Endothelial cell of umbilical vein (primary cell): ENCODE measurements at regions not wholly inside any gene's neighbourhood (a gene's known extent, or its start where the extent isn't known, plus 50 kb on each side); places are given as distances from the start of the nearest gene placed in this dataset.

Experiments used
- BruUV-seq: library from RNA; stranded (reverse); fragments of 400-500 nt; replicated peaks from 2 replicates; lab custom pipeline; 2021; lab: Mats Ljungman, UMichigan
- CTCF ChIA-PET: fragments of 300-600, 350-600 bp; sonication (Branson Sonifier 250); formaldehyde crosslinking; loops from one replicate; lab custom pipeline; 2021; ENCODE audit warnings: antibody characterized with exemption, inconsistent platforms; lab: Charles Lee
- POLR2A ChIA-PET: fragments of 300-600, 350-600 bp; sonication (Branson Sonifier 250); formaldehyde crosslinking; loops from one replicate; lab custom pipeline; 2021; ENCODE audit warnings: antibody characterized with exemption, inconsistent platforms; lab: Charles Lee
- DNase-seq: peaks from one replicate; pipeline ENCODE4 v3.0.0-alpha.2; 2011; ENCODE audit warnings: low read depth, low spot score
- FAIRE-seq: peaks from 2 replicates; lab custom pipeline; 2011; peaks lifted over from hg19 to GRCh38; lab: Jason Lieb, UNC
- H2AFZ ChIP-seq: 2 replicates; pipeline ENCODE4 v1.6.0; 2012; ENCODE audit warnings: low read depth, low read length, control low read depth, inconsistent platforms
- H3K27ac ChIP-seq: 2 replicates; pipeline ENCODE4 v1.5.1; 2011; ENCODE audit warnings: low read depth, mild to moderate bottlenecking, control low read depth, low read length, moderate library complexity; ENCODE audit not compliant: insufficient read depth
- H3K27me3 ChIP-seq, 2 experiments: 2 replicates each; pipeline versions ENCODE4 v1.6.0 to v1.6.1; 2011; ENCODE audit warnings: low read length in 2 of 2, mixed read lengths in 1 of 2; ENCODE audit not compliant: control insufficient read depth in 2 of 2, insufficient read depth in 2 of 2
- H3K36me3 ChIP-seq, 2 experiments: 2 replicates in 1 of 2; 3 replicates in 1 of 2; pipeline ENCODE4 v1.5.1; 2011; ENCODE audit warnings: low read length in 2 of 2, mild to moderate bottlenecking in 1 of 2, moderate library complexity in 1 of 2; ENCODE audit not compliant: control insufficient read depth in 2 of 2, insufficient read depth in 2 of 2; ENCODE audit errors: extremely low read depth in 1 of 2
- H3K4me1 ChIP-seq: 3 replicates; pipeline ENCODE4 v1.5.1; 2011; ENCODE audit warnings: mild to moderate bottlenecking, low read length; ENCODE audit not compliant: control insufficient read depth, insufficient read depth; ENCODE audit errors: extremely low read depth
- H3K4me2 ChIP-seq: 2 replicates; pipeline ENCODE4 v1.6.1; 2011; ENCODE audit warnings: low read length, control low read depth, mixed read lengths; ENCODE audit not compliant: insufficient read depth
- H3K4me3 ChIP-seq, 3 experiments: fragments of 200-600 bp in 1 of 3; sonication (generic), shearing (Covaris generic) in 1 of 3; replicated peaks in 1 of 3; 2 replicates each; pipeline ENCODE4 v1.5.1; 2011 to 2016; ENCODE audit warnings: control low read depth in 3 of 3, low read length in 3 of 3, mild to moderate bottlenecking in 2 of 3, inconsistent platforms in 1 of 3, low read depth in 1 of 3, moderate library complexity in 1 of 3; ENCODE audit not compliant: insufficient read depth in 1 of 3
- H3K79me2 ChIP-seq: 2 replicates; pipeline ENCODE4 v1.6.0; 2012; ENCODE audit warnings: low read length, inconsistent platforms; ENCODE audit not compliant: control insufficient read depth, insufficient read depth
- H3K9ac ChIP-seq: replicated peaks from 2 replicates; pipeline ENCODE3; 2011; ENCODE audit warnings: low read length, control low read depth; ENCODE audit not compliant: insufficient read depth; ENCODE audit errors: extremely low read depth
- H3K9me1 ChIP-seq: replicated peaks from 3 replicates; pipeline ENCODE4 v1.6.0; 2011; ENCODE audit warnings: mild to moderate bottlenecking, low read length; ENCODE audit not compliant: control insufficient read depth, insufficient read depth; ENCODE audit errors: extremely low read depth
- H3K9me3 ChIP-seq: replicated peaks from 2 replicates; pipeline ENCODE4 v1.5.1; 2012; ENCODE audit warnings: low read length, inconsistent platforms; ENCODE audit not compliant: control insufficient read depth, insufficient read depth
- H4K20me1 ChIP-seq: replicated peaks from 2 replicates; pipeline ENCODE3; 2011; ENCODE audit warnings: mild to moderate bottlenecking, low read length; ENCODE audit not compliant: control insufficient read depth, insufficient read depth; ENCODE audit errors: extremely low read depth
- CTCF ChIP-seq, 2 donors: IDR thresholded peaks; 1 replicate in 1 of 2; 2 replicates in 1 of 2; pipeline ENCODE4 v1.5.1; 2011; ENCODE audit warnings: low read length in 2 of 2, mild to moderate bottlenecking in 2 of 2, moderate library complexity in 2 of 2, control low read depth in 1 of 2, inconsistent platforms in 1 of 2, low read depth in 1 of 2; ENCODE audit not compliant: insufficient read depth in 1 of 2; ENCODE audit errors: extremely low read depth in 1 of 2
- EZH2 ChIP-seq: IDR thresholded peaks from 2 replicates; pipeline ENCODE4 v1.6.1; 2012; ENCODE audit warnings: borderline replicate concordance, low read depth, mild to moderate bottlenecking, moderate library complexity, low read length, inconsistent platforms; ENCODE audit not compliant: severe bottlenecking
- FOS ChIP-seq: IDR thresholded peaks from 2 replicates; pipeline ENCODE4 v1.6.1; 2011; ENCODE audit warnings: mild to moderate bottlenecking, low read length, moderate library complexity, borderline replicate concordance; ENCODE audit not compliant: insufficient read depth
- GATA2 ChIP-seq: IDR thresholded peaks from 2 replicates; pipeline ENCODE4 v1.7.0; 2011; ENCODE audit warnings: low read depth, mild to moderate bottlenecking, moderate library complexity, mixed read lengths, low read length; ENCODE audit not compliant: insufficient read length, insufficient read depth
- JUN ChIP-seq: IDR thresholded peaks from 2 replicates; pipeline ENCODE4 v1.6.1; 2011; ENCODE audit warnings: borderline replicate concordance, low read depth; ENCODE audit not compliant: insufficient read length, insufficient read depth
- MYC ChIP-seq: IDR thresholded peaks from one replicate; pipeline ENCODE4 v1.6.1; 2011; ENCODE audit warnings: mild to moderate bottlenecking, low read depth, low read length
- POLR2A ChIP-seq: IDR thresholded peaks from 2 replicates; pipeline ENCODE4 v1.6.1; 2012; ENCODE audit warnings: low read depth, mild to moderate bottlenecking, control low read depth, low read length
- POLR2AphosphoS5 ChIP-seq: IDR thresholded peaks from 2 replicates; pipeline ENCODE4 v1.6.1; 2012; ENCODE audit warnings: low read depth, mild to moderate bottlenecking, control low read depth, low read length, moderate library complexity; ENCODE audit not compliant: insufficient read depth
- dilution Hi-C: fragments of 300-500 bp; cut with MboI; formaldehyde crosslinking; loops from one replicate; pipeline ENCODE4 v1.15.0; 2019; ENCODE audit warnings: low sequenced_read_pairs; ENCODE audit not compliant: extremely low pct_ligation_motif_present
- intact Hi-C: fragments of 100-400 bp; cut with micrococcal nuclease; formaldehyde crosslinking; loops from one replicate; pipeline ENCODE4 v1.10.0; 2022
- TF ChIP-seq, protein P1 (sequence below): IDR thresholded peaks from 2 replicates; pipeline ENCODE4 v1.6.1; 2011; ENCODE audit not compliant: insufficient read depth, insufficient read length

DNA sequence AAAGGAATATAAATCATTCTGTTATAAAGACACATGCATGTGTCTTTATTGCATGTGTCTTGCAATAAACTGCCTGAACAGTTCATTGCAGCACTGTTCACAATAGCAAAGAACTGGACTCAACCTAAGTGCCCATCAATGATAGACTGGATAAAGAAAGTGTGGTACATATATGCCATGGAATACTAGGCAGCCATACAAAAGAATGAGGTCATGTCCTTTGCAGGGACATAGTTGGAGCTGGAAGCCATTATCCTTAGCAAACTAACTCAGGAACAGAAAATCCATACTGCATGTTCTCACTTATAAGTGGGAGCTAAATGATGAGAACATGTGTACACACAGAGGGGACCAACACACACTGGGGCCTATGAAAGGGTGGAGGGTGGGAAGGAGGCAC, 63.7 kb upstream of the CHD1 start:
- intact Hi-C loops, result no loop called here
- no peaks in the 10 kb centered on the region for H3K9me1 ChIP-seq
- DNase-seq, result no peak
- TF ChIP-seq EZH2 (no peak), POLR2AphosphoS5 (no peak), FOS (no peak), POLR2A (no peak), GATA2 (no peak), CTCF (IDR thresholded peaks at IDR 0.05; ENCODE audit: extremely low read depth in 1 of 2, insufficient read depth in 1 of 2, low read depth in 1 of 2, low read length in 2 of 2) (no peak), MYC (no peak), JUN (no peak)
- TF ChIP-seq, protein P1, sequence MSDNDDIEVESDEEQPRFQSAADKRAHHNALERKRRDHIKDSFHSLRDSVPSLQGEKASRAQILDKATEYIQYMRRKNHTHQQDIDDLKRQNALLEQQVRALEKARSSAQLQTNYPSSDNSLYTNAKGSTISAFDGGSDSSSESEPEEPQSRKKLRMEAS, result no peak
- dilution Hi-C loops, result no loop called here
- no peaks in the 10 kb centered on the region for H3K79me2 ChIP-seq
- H3K4me2 ChIP-seq, result no peak overlapping the region
- no peaks in the 10 kb centered on the region for H4K20me1 ChIP-seq
- no peak overlapping the region for H3K9ac ChIP-seq
- H3K9me3 ChIP-seq, result no peaks in the 10 kb centered on the region
- ChIA-PET CTCF (no interaction called here), POLR2A (no interaction called here)
- no peaks in the 10 kb centered on the region for H3K36me3 ChIP-seq
- H2AFZ ChIP-seq, result no peak overlapping the region
- no peaks in the 10 kb centered on the region for H3K4me1 ChIP-seq
- no TSS peak for BruUV-seq
- H3K4me3 ChIP-seq, result no peak overlapping the region
- no peak for FAIRE-seq
- H3K27ac ChIP-seq, result no peak overlapping the region
- H3K27me3 ChIP-seq, result no peaks in the 10 kb centered on the region
